Ishikawa (cell line): ENCODE measurements at regions not wholly inside any gene's neighbourhood (a gene's known extent, or its start where the extent isn't known, plus 50 kb on each side); places are given as distances from the start of the nearest gene placed in this dataset.

Experiments used
- CEBPB ChIP-seq: IDR thresholded peaks from 2 replicates; pipeline ENCODE4 v1.6.1; 2012
- CREB1 ChIP-seq: IDR thresholded peaks from 2 replicates; pipeline ENCODE4 v1.6.1; 2012; ENCODE audit warnings: low read depth
- EGR1 ChIP-seq: IDR thresholded peaks from 2 replicates; pipeline ENCODE4 v1.6.1; 2012
- EP300 ChIP-seq: IDR thresholded peaks from 2 replicates; pipeline ENCODE4 v1.6.1; 2012; ENCODE audit warnings: borderline replicate concordance
- FOXM1 ChIP-seq: IDR thresholded peaks from 2 replicates; pipeline ENCODE4 v1.6.1; 2012; ENCODE audit warnings: low read depth, borderline replicate concordance
- MAX ChIP-seq: IDR thresholded peaks from 2 replicates; pipeline ENCODE4 v1.6.1; 2012
- NFIC ChIP-seq: IDR thresholded peaks from 2 replicates; pipeline ENCODE4 v1.6.1; 2012
- RAD21 ChIP-seq: IDR thresholded peaks from 2 replicates; pipeline ENCODE4 v1.6.1; 2012; ENCODE audit warnings: low read depth
- REST ChIP-seq: IDR thresholded peaks from 2 replicates; pipeline ENCODE4 v1.6.1; 2012; ENCODE audit warnings: low read depth, mild to moderate bottlenecking
- TAF1 ChIP-seq: IDR thresholded peaks from 2 replicates; pipeline ENCODE4 v1.6.1; 2012; ENCODE audit warnings: low read depth, mild to moderate bottlenecking
- TCF12 ChIP-seq: IDR thresholded peaks from 2 replicates; pipeline ENCODE4 v1.6.1; 2012; ENCODE audit warnings: low read depth
- TEAD4 ChIP-seq: IDR thresholded peaks from 2 replicates; pipeline ENCODE4 v1.6.1; 2012
- USF1 ChIP-seq: IDR thresholded peaks from 2 replicates; pipeline ENCODE4 v1.6.1; 2012
- YY1 ChIP-seq: IDR thresholded peaks from 2 replicates; pipeline ENCODE4 v1.6.1; 2012; ENCODE audit warnings: low read depth
- ZBTB7A ChIP-seq: IDR thresholded peaks from 2 replicates; pipeline ENCODE4 v1.6.1; 2012; ENCODE audit warnings: low read depth

GRCh38 chr2:146467425-146467824 is 1377.4 kb upstream of the ACVR2A start:
- TF ChIP-seq TAF1 (no peak), MAX (no peak), ZBTB7A (no peak), NFIC (no peak), EP300 (no peak), YY1 (no peak), TEAD4 (no peak), CEBPB (no peak)

GRCh38 chr2:146465460-146465859 is 1379.4 kb upstream of the ACVR2A start:
- TF ChIP-seq TAF1 (no peak), MAX (no peak), CREB1 (no peak), CEBPB (no peak), YY1 (no peak), EGR1 (no peak), EP300 (no peak), TEAD4 (no peak), USF1 (no peak), ZBTB7A (no peak)

GRCh38 chr2:146461068-146461467 is 1383.8 kb upstream of the ACVR2A start:
- no peak for TF ChIP-seq TCF12

- TF ChIP-seq EGR1 (no peak), REST (no peak), TEAD4 (no peak), CEBPB (no peak), TCF12 (no peak), MAX (no peak)
Observed at GRCh38 chr2:146458585-146458984, 1386.2 kb upstream of the ACVR2A start.

- TF ChIP-seq REST (no peak), RAD21 (no peak), ZBTB7A (no peak), TEAD4 (no peak), NFIC (no peak), MAX (no peak), EP300 (no peak)
Observed at GRCh38 chr2:146457221-146457620, 1387.6 kb upstream of the ACVR2A start.

GRCh38 chr2:146455325-146455724 is 1389.5 kb upstream of the ACVR2A start:
- TF ChIP-seq TCF12 = no peak
- TF ChIP-seq CREB1 = no peak

- TF ChIP-seq CEBPB = no peak
- TF ChIP-seq TAF1 = no peak
- TF ChIP-seq TCF12 = no peak
- no peak for TF ChIP-seq CREB1
- no peak for TF ChIP-seq TEAD4
- no peak for TF ChIP-seq YY1
- no peak for TF ChIP-seq USF1
- no peak for TF ChIP-seq MAX
- TF ChIP-seq EP300 = no peak
- no peak for TF ChIP-seq NFIC
- TF ChIP-seq REST = no peak
- TF ChIP-seq RAD21 = no peak
- no peak for TF ChIP-seq FOXM1
- no peak for TF ChIP-seq EGR1
- TF ChIP-seq ZBTB7A = no peak
Observed at GRCh38 chr2:146451972-146452371, 1392.9 kb upstream of the ACVR2A start.
